HCT116 (cell line): ENCODE measurements at regions not wholly inside any gene's neighbourhood (a gene's known extent, or its start where the extent isn't known, plus 50 kb on each side); places are given as distances from the start of the nearest gene placed in this dataset.

Experiments used
- CTCF ChIP-seq, 3 experiments: fragments of 200-600 bp in 1 of 3; sonication (generic) in 1 of 3; IDR thresholded peaks in 2 of 3; conservative IDR thresholded peaks in 1 of 3; 2 replicates each; pipeline ENCODE4 v1.5.1; 2012 to 2017; ENCODE audit warnings: low read depth in 2 of 3, low read length in 2 of 3, antibody characterized with exemption in 1 of 3, borderline replicate concordance in 1 of 3, control low read depth in 1 of 3, mild to moderate bottlenecking in 1 of 3, mixed read lengths in 1 of 3, mixed run types in 1 of 3, moderate library complexity in 1 of 3; ENCODE audit not compliant: insufficient read depth in 1 of 3
- EZH2 ChIP-seq: fragments of 200-600 bp; sonication (generic); IDR thresholded peaks from 2 replicates; pipeline ENCODE4 v1.6.1; 2017; ENCODE audit warnings: antibody characterized with exemption, mixed run types
- EZH2phosphoT487 ChIP-seq: fragments of 200-600 bp; IDR thresholded peaks from 2 replicates; pipeline ENCODE4 v1.6.1; 2018; ENCODE audit warnings: antibody characterized with exemption, borderline replicate concordance
- JUND ChIP-seq: IDR thresholded peaks from 2 replicates; pipeline ENCODE4 v1.6.1; 2012
- POLR2A ChIP-seq: IDR thresholded peaks from 2 replicates; pipeline ENCODE4 v1.7.0; 2011; ENCODE audit warnings: borderline replicate concordance; ENCODE audit not compliant: insufficient read depth, insufficient read length; ENCODE audit errors: extremely low read depth
- POLR2AphosphoS5 ChIP-seq: IDR thresholded peaks from 2 replicates; pipeline ENCODE4 v1.6.1; 2011; ENCODE audit warnings: mild to moderate bottlenecking, low read depth, low read length, moderate library complexity
- RAD21 ChIP-seq: IDR thresholded peaks from 2 replicates; pipeline ENCODE4 v1.6.1; 2012; ENCODE audit warnings: low read depth, mild to moderate bottlenecking
- SIN3A ChIP-seq: IDR thresholded peaks from 2 replicates; pipeline ENCODE4 v1.6.1; 2012; ENCODE audit warnings: low read depth
- SP1 ChIP-seq: IDR thresholded peaks from 2 replicates; pipeline ENCODE4 v1.6.1; 2012; ENCODE audit warnings: low read depth
- SRF ChIP-seq: IDR thresholded peaks from 2 replicates; pipeline ENCODE4 v1.6.1; 2012; ENCODE audit warnings: low read depth
- YY1 ChIP-seq: IDR thresholded peaks from 2 replicates; pipeline ENCODE4 v1.6.1; 2011; ENCODE audit warnings: low read length, low read depth, moderate library complexity, mild to moderate bottlenecking; ENCODE audit not compliant: insufficient replicate concordance; ENCODE audit errors: extremely low read depth
- ZBTB33 ChIP-seq: IDR thresholded peaks from 2 replicates; pipeline ENCODE4 v1.6.1; 2011; ENCODE audit warnings: mild to moderate bottlenecking, low read length, moderate library complexity; ENCODE audit not compliant: insufficient replicate concordance; ENCODE audit errors: extremely low read depth
- ZFX ChIP-seq: fragments of 450-650 bp; IDR thresholded peaks from 2 replicates; pipeline ENCODE4 v1.6.1; 2017
- ZNF274 ChIP-seq: fragments of 200-500 bp; sonication (Bioruptor generic); IDR thresholded peaks from 2 replicates; pipeline ENCODE4 v1.6.1; 2014; ENCODE audit warnings: mild to moderate bottlenecking, low read depth, low read length, inconsistent platforms

GRCh38 chr9:118029425-118029824, 325.2 kb downstream of the TLR4 start:
- TF ChIP-seq SIN3A (no peak), ZBTB33 (no peak), POLR2A (no peak), CTCF (IDR thresholded peaks at IDR 0.05 in 2 of 3, conservative IDR thresholded peaks at IDR 0.05 in 1 of 3; ENCODE audit: borderline replicate concordance in 1 of 3, insufficient read depth in 1 of 3, low read depth in 2 of 3, low read length in 2 of 3) (no peak), SP1 (no peak), POLR2AphosphoS5 (no peak), YY1 (no peak), EZH2 (no peak), ZFX (no peak), RAD21 (no peak), EZH2phosphoT487 (no peak), ZNF274 (no peak), SRF (no peak), JUND (no peak)
